ENCODE measurements at regions not wholly inside any gene's neighbourhood (a gene's known extent, or its start where the extent isn't known, plus 50 kb on each side); places are given as distances from the start of the nearest gene placed in this dataset.

DNA sequence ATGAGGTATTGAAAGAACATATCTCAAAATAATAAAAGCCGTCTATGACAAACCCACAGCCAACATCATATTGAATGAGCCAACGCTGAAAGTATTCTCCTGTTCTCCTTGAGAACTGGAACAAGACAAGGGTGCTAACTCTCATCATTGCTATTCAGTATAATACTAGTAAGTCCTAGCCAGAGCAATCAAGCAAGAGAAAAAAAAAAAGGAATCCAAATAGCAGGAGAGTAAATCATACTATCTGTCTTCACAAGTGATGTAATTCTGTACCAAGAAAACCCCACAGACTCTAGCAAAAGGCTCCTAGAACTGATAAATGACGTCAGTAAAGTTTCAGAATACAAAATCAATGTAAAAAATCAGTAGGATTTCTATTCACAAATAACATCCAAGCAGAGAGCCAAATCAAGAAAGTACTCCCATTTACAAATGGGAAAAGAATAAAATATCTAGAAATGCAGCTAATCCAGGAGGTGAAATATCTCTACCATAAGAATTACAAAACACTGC is 1632.8 kb downstream of the NCAM2 start (continued):
- TF ChIP-seq, protein P1, sequence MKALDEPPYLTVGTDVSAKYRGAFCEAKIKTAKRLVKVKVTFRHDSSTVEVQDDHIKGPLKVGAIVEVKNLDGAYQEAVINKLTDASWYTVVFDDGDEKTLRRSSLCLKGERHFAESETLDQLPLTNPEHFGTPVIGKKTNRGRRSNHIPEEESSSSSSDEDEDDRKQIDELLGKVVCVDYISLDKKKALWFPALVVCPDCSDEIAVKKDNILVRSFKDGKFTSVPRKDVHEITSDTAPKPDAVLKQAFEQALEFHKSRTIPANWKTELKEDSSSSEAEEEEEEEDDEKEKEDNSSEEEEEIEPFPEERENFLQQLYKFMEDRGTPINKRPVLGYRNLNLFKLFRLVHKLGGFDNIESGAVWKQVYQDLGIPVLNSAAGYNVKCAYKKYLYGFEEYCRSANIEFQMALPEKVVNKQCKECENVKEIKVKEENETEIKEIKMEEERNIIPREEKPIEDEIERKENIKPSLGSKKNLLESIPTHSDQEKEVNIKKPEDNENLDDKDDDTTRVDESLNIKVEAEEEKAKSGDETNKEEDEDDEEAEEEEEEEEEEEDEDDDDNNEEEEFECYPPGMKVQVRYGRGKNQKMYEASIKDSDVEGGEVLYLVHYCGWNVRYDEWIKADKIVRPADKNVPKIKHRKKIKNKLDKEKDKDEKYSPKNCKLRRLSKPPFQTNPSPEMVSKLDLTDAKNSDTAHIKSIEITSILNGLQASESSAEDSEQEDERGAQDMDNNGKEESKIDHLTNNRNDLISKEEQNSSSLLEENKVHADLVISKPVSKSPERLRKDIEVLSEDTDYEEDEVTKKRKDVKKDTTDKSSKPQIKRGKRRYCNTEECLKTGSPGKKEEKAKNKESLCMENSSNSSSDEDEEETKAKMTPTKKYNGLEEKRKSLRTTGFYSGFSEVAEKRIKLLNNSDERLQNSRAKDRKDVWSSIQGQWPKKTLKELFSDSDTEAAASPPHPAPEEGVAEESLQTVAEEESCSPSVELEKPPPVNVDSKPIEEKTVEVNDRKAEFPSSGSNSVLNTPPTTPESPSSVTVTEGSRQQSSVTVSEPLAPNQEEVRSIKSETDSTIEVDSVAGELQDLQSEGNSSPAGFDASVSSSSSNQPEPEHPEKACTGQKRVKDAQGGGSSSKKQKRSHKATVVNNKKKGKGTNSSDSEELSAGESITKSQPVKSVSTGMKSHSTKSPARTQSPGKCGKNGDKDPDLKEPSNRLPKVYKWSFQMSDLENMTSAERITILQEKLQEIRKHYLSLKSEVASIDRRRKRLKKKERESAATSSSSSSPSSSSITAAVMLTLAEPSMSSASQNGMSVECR (CRISPR knock-in tag; IDR thresholded peaks at IDR 0.05; ENCODE audit: borderline replicate concordance), result no peak
- no peak for TF ChIP-seq MXD4 (CRISPR knock-in tag; IDR thresholded peaks at IDR 0.05; ENCODE audit: borderline replicate concordance)
- TF ChIP-seq, protein P2, sequence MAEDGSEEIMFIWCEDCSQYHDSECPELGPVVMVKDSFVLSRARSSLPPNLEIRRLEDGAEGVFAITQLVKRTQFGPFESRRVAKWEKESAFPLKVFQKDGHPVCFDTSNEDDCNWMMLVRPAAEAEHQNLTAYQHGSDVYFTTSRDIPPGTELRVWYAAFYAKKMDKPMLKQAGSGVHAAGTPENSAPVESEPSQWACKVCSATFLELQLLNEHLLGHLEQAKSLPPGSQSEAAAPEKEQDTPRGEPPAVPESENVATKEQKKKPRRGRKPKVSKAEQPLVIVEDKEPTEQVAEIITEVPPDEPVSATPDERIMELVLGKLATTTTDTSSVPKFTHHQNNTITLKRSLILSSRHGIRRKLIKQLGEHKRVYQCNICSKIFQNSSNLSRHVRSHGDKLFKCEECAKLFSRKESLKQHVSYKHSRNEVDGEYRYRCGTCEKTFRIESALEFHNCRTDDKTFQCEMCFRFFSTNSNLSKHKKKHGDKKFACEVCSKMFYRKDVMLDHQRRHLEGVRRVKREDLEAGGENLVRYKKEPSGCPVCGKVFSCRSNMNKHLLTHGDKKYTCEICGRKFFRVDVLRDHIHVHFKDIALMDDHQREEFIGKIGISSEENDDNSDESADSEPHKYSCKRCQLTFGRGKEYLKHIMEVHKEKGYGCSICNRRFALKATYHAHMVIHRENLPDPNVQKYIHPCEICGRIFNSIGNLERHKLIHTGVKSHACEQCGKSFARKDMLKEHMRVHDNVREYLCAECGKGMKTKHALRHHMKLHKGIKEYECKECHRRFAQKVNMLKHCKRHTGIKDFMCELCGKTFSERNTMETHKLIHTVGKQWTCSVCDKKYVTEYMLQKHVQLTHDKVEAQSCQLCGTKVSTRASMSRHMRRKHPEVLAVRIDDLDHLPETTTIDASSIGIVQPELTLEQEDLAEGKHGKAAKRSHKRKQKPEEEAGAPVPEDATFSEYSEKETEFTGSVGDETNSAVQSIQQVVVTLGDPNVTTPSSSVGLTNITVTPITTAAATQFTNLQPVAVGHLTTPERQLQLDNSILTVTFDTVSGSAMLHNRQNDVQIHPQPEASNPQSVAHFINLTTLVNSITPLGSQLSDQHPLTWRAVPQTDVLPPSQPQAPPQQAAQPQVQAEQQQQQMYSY (CRISPR knock-in tag; IDR thresholded peaks at IDR 0.05), result no peak

DNA sequence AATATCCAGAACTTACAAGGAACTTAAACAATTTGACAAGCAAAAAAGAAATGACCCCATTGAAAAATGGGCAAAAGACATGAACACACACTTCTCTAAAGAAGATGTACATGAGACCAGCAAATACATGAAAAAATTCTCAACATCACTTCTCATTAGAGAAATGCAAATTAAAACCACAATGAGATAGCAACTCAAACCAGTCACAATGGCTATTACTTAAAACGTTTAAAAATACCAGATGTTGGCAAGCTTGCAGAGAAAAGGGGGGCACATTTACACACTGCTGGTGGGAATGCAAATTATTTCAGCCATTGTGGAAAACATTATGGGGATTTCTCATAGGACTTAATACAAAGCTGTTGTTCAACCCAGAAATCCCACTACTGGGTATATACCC is 1634.0 kb downstream of the NCAM2 start:
- no peak for DNase-seq (ENCODE audit: low spot score)
- Mint-ChIP-seq H3K4me1 (peaks cover 11% of the 10 kb centered on the region), H3K27ac (no peak overlapping the region), H3K9me3 (no peaks in the 10 kb centered on the region), H3K27me3 (ENCODE audit: low read depth) (no peaks in the 10 kb centered on the region), H3K36me3 (no peaks in the 10 kb centered on the region), H3K4me3 (no peak overlapping the region)
- ATAC-seq, result no peak
- ChIA-PET CTCF (no interaction called here), POLR2A (no interaction called here)
- TF ChIP-seq, protein P3, sequence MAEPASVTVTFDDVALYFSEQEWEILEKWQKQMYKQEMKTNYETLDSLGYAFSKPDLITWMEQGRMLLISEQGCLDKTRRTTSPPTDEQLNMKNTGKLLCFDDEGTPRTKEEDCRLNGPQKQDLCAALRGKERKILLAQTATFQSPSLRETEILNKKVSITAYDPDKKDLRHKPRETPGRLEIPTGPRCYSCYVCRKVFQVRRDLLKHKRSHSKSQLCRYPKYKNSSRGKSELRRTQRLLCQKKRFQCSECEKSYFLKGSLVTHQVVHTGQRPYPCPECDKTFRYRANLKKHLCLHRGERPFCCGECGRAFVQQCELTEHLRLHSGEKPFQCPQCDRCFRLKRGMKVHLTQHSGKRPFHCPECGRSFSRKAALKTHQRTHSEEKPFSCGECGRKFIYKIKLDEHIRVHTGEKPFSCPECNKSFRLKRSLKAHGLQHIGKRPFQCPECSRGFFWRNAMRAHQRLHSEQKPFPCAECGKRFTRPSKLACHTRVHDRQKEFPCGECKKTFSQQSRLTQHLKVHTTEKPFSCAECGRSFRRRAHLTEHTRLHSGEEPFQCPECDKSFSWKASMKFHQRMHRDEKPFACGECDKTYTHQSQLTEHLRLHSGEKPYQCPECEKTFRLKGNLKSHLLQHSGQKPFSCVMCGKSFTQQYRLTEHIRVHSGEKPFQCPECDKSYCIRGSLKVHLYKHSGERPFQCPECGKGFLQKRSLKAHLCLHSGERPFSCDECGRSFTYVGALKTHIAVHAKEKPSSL (CRISPR knock-in tag; conservative IDR thresholded peaks at IDR 0.05), result no peak
- no peak for TF ChIP-seq TEAD4 (CRISPR knock-in tag; IDR thresholded peaks at IDR 0.05)

DNA sequence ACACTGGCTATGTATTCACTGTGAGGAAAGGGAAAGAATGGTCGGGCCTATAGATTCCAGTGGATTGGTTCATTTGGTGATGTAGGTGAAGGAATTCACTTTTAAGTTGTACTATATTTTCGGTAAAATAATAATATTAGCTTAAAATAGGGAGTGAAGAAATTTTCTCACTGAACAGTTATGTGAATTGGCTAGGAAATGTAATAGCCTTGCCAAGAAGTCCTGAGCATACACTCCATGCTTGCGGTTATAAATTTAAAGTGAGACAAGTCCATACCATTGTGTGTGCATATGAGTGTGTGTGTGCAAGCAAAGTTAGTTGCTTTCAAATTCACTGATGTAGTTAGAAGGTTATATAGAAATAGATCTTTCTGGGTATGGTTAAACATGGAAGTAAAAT is 1651.0 kb downstream of the NCAM2 start:
- H3K27me3 Mint-ChIP-seq (ENCODE audit: low read depth), result no peaks in the 10 kb centered on the region
- CTCF ChIA-PET, result no interaction called here
- POLR2A ChIA-PET, result no interaction called here
- no peak overlapping the region for H3K27ac Mint-ChIP-seq
- H3K4me1 Mint-ChIP-seq, result no peaks in the 10 kb centered on the region
- no peak for TF ChIP-seq SOX15 (CRISPR knock-in tag; IDR thresholded peaks at IDR 0.05)
- TF ChIP-seq ZNF423 (CRISPR knock-in tag; IDR thresholded peaks at IDR 0.05), result no peak
- H3K9me3 Mint-ChIP-seq, result no peaks in the 10 kb centered on the region
- no peak for ATAC-seq
- no peak for DNase-seq (ENCODE audit: low spot score)
- no peak overlapping the region for H3K4me3 Mint-ChIP-seq
- no peaks in the 10 kb centered on the region for H3K36me3 Mint-ChIP-seq

DNA sequence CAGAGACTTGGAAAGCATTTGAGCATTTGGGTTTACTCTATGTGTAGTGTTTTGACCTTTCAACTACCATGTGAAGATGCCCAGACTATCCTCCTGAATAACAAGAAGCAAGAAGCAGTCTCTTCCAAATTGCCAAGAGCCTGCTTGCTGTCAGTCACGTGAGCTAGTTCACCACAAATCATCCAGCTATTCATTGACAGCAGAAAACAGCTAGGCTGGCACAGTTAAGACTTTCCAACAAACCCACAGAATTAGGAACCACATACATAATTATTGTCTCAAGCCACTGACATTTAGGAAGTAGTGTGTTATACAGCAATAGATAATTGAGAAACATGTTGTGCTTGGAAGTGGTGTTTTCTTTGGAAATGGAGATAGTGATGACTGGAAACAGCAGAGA is 1652.0 kb downstream of the NCAM2 start:
- POLR2A ChIA-PET, result interaction anchor here (0.8 kb wide), 1 partner anchor 28 kb away, joined by 3 read pairs; no protein-coding TSS in a partner anchor
- no peaks in the 10 kb centered on the region for H3K9me3 Mint-ChIP-seq
- no peak for ATAC-seq
- no peak for DNase-seq (ENCODE audit: low spot score)
- H3K4me1 Mint-ChIP-seq, result no peaks in the 10 kb centered on the region
- no peaks in the 10 kb centered on the region for H3K27me3 Mint-ChIP-seq (ENCODE audit: low read depth)
- no peaks in the 10 kb centered on the region for H3K36me3 Mint-ChIP-seq
- no peak overlapping the region for H3K27ac Mint-ChIP-seq
- CTCF ChIA-PET, result no interaction called here
- no peak overlapping the region for H3K4me3 Mint-ChIP-seq
- TF ChIP-seq NR3C1 (CRISPR knock-in tag; conservative IDR thresholded peaks at IDR 0.05; ENCODE audit: low read depth) (no peak), OVOL2 (CRISPR knock-in tag; IDR thresholded peaks at IDR 0.05; ENCODE audit: borderline replicate concordance) (no peak), KAT7 (CRISPR knock-in tag; IDR thresholded peaks at IDR 0.05; ENCODE audit: borderline replicate concordance) (no peak)
- TF ChIP-seq, protein P4, sequence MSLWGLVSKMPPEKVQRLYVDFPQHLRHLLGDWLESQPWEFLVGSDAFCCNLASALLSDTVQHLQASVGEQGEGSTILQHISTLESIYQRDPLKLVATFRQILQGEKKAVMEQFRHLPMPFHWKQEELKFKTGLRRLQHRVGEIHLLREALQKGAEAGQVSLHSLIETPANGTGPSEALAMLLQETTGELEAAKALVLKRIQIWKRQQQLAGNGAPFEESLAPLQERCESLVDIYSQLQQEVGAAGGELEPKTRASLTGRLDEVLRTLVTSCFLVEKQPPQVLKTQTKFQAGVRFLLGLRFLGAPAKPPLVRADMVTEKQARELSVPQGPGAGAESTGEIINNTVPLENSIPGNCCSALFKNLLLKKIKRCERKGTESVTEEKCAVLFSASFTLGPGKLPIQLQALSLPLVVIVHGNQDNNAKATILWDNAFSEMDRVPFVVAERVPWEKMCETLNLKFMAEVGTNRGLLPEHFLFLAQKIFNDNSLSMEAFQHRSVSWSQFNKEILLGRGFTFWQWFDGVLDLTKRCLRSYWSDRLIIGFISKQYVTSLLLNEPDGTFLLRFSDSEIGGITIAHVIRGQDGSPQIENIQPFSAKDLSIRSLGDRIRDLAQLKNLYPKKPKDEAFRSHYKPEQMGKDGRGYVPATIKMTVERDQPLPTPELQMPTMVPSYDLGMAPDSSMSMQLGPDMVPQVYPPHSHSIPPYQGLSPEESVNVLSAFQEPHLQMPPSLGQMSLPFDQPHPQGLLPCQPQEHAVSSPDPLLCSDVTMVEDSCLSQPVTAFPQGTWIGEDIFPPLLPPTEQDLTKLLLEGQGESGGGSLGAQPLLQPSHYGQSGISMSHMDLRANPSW (CRISPR knock-in tag; conservative IDR thresholded peaks at IDR 0.05; ENCODE audit: low read depth), result no peak
- TF ChIP-seq, protein P5, sequence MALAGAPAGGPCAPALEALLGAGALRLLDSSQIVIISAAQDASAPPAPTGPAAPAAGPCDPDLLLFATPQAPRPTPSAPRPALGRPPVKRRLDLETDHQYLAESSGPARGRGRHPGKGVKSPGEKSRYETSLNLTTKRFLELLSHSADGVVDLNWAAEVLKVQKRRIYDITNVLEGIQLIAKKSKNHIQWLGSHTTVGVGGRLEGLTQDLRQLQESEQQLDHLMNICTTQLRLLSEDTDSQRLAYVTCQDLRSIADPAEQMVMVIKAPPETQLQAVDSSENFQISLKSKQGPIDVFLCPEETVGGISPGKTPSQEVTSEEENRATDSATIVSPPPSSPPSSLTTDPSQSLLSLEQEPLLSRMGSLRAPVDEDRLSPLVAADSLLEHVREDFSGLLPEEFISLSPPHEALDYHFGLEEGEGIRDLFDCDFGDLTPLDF (CRISPR knock-in tag; IDR thresholded peaks at IDR 0.05), result no peak
- TF ChIP-seq, protein P6, sequence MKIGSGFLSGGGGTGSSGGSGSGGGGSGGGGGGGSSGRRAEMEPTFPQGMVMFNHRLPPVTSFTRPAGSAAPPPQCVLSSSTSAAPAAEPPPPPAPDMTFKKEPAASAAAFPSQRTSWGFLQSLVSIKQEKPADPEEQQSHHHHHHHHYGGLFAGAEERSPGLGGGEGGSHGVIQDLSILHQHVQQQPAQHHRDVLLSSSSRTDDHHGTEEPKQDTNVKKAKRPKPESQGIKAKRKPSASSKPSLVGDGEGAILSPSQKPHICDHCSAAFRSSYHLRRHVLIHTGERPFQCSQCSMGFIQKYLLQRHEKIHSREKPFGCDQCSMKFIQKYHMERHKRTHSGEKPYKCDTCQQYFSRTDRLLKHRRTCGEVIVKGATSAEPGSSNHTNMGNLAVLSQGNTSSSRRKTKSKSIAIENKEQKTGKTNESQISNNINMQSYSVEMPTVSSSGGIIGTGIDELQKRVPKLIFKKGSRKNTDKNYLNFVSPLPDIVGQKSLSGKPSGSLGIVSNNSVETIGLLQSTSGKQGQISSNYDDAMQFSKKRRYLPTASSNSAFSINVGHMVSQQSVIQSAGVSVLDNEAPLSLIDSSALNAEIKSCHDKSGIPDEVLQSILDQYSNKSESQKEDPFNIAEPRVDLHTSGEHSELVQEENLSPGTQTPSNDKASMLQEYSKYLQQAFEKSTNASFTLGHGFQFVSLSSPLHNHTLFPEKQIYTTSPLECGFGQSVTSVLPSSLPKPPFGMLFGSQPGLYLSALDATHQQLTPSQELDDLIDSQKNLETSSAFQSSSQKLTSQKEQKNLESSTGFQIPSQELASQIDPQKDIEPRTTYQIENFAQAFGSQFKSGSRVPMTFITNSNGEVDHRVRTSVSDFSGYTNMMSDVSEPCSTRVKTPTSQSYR (CRISPR knock-in tag; IDR thresholded peaks at IDR 0.05), result no peak

Measured in WTC11 (cell line).